GM23248 (cell line): ENCODE measurements at regions not wholly inside any gene's neighbourhood (a gene's known extent, or its start where the extent isn't known, plus 50 kb on each side); places are given as distances from the start of the nearest gene placed in this dataset.
A peak's percentile ranks its signal among the peaks of the same experiment; 100 is the strongest.

ENCODE experiments used
- DNase-seq: peaks from one replicate; pipeline ENCODE4 v3.0.0-alpha.2; 2015
- H2AFZ ChIP-seq: fragments of 200-600 bp; sonication (generic); 2 replicates; pipeline ENCODE4 v1.6.1; 2016; ENCODE audit warnings: antibody characterized with exemption
- H3F3A ChIP-seq: fragments of 200-600 bp; sonication (generic); 2 replicates; pipeline ENCODE4 v1.6.1; 2016; ENCODE audit warnings: mild to moderate bottlenecking, antibody characterized with exemption, mixed run types; ENCODE audit not compliant: insufficient read depth
- H3K27ac ChIP-seq: fragments of 200-600 bp; sonication (generic); 2 replicates; pipeline ENCODE4 v1.5.1; 2016; ENCODE audit warnings: mild to moderate bottlenecking
- H3K27me3 ChIP-seq: fragments of 200-600 bp; sonication (generic); replicated peaks from 2 replicates; pipeline ENCODE4 v1.6.1; 2016; ENCODE audit warnings: mild to moderate bottlenecking; ENCODE audit not compliant: insufficient read depth
- H3K36me3 ChIP-seq: fragments of 200-600 bp; sonication (generic); 2 replicates; pipeline ENCODE4 v1.6.1; 2016; ENCODE audit warnings: low read depth, mild to moderate bottlenecking
- H3K4me1 ChIP-seq: fragments of 200-600 bp; sonication (generic); 2 replicates; pipeline ENCODE4 v1.6.1; 2016; ENCODE audit warnings: mild to moderate bottlenecking; ENCODE audit not compliant: insufficient read depth
- H3K4me2 ChIP-seq: fragments of 200-600 bp; sonication (generic); one replicate; pipeline ENCODE4 v1.6.1; 2016; ENCODE audit warnings: mild to moderate bottlenecking; ENCODE audit not compliant: unreplicated experiment
- H3K4me3 ChIP-seq: fragments of 200-600 bp; sonication (generic); 2 replicates; pipeline ENCODE4 v1.5.1; 2016; ENCODE audit warnings: mild to moderate bottlenecking
- H3K79me2 ChIP-seq: fragments of 200-600 bp; sonication (generic); 2 replicates; pipeline ENCODE4 v1.6.1; 2016; ENCODE audit warnings: mild to moderate bottlenecking; ENCODE audit not compliant: insufficient read depth
- H3K9ac ChIP-seq: fragments of 200-600 bp; sonication (generic); 2 replicates; pipeline ENCODE4 v1.6.1; 2016; ENCODE audit warnings: mild to moderate bottlenecking
- H3K9me2 ChIP-seq: fragments of 200-600 bp; sonication (generic); 2 replicates; pipeline ENCODE4 v1.6.1; 2016; ENCODE audit warnings: mixed run types, mild to moderate bottlenecking, moderate library complexity; ENCODE audit not compliant: insufficient read depth
- H3K9me3 ChIP-seq: fragments of 200-600 bp; sonication (generic); one replicate; pipeline ENCODE4 v1.6.1; 2017; ENCODE audit warnings: low read depth
- H4K20me1 ChIP-seq: fragments of 200-600 bp; sonication (generic); 2 replicates; pipeline ENCODE4 v1.6.0; 2016; ENCODE audit not compliant: insufficient read depth
- EZH2 ChIP-seq: fragments of 200-600 bp; sonication (generic); IDR thresholded peaks from 2 replicates; pipeline ENCODE4 v1.6.1; 2018; ENCODE audit warnings: antibody characterized with exemption, mild to moderate bottlenecking; ENCODE audit not compliant: insufficient read depth, poor library complexity, severe bottlenecking
- EZH2phosphoT487 ChIP-seq: fragments of 200-600 bp; sonication (generic); IDR thresholded peaks from 2 replicates; pipeline ENCODE4 v1.6.1; 2018; ENCODE audit warnings: antibody characterized with exemption, moderate library complexity, mild to moderate bottlenecking, low read depth; ENCODE audit not compliant: insufficient read depth
- WGBS, 2 experiments: methylation state at CpG; one replicate each; pipeline ENCODE4 v1.1.6; 2015 to 2017; ENCODE audit warnings: low lambda C conversion rate in 2 of 2, low coverage in 1 of 2; ENCODE audit errors: missing lambda C conversion rate in 2 of 2; 5-methylcytosine and 5-hydroxymethylcytosine counted together
- in situ Hi-C: fragments of 300-500 bp; cut with MboI; formaldehyde crosslinking; loops from 2 replicates; pipeline ENCODE4 v1.15.0; 2020

GRCh38 chr3:159757341-159758060, 231.1 kb upstream of the IL12A start:
- H3K79me2 ChIP-seq: no peaks in the 10 kb centered on the region
- no peak overlapping the region for H3K9ac ChIP-seq
- no peaks in the 10 kb centered on the region for H3K9me2 ChIP-seq
- no peaks in the 10 kb centered on the region for H3K9me3 ChIP-seq
- DNase-seq: no peak
- peaks cover 15% of the 10 kb centered on the region for H3K4me1 ChIP-seq
- H3K27ac ChIP-seq: no peak overlapping the region
- no peak overlapping the region for H3K4me3 ChIP-seq
- in situ Hi-C loops: no loop called here
- H3F3A ChIP-seq: peaks cover 21% of the 10 kb centered on the region; the same call in 1 of the 2 replicates
- H2AFZ ChIP-seq: no peak overlapping the region
- WGBS, 2 experiments: 95 to 99% methylated on average over 5 of the region's 5 CpGs
- H3K4me2 ChIP-seq: no peak overlapping the region
- no peaks in the 10 kb centered on the region for H3K36me3 ChIP-seq
- no peaks in the 10 kb centered on the region for H4K20me1 ChIP-seq
- no peak for TF ChIP-seq EZH2phosphoT487
- no peak for TF ChIP-seq EZH2
- no peaks in the 10 kb centered on the region for H3K27me3 ChIP-seq

- Histone ChIP-seq H3K79me2 (no peaks in the 10 kb centered on the region), H3K36me3 (no peaks in the 10 kb centered on the region), H3K4me1 (peaks cover 18% of the 10 kb centered on the region), H3K9me2 (no peaks in the 10 kb centered on the region), H4K20me1 (no peaks in the 10 kb centered on the region), H3F3A (peaks cover 22% of the 10 kb centered on the region; the same call in 1 of the 2 replicates), H2AFZ (no peak overlapping the region), H3K27ac (no peak overlapping the region), H3K4me2 (no peak overlapping the region), H3K9ac (no peak overlapping the region), H3K4me3 (no peak overlapping the region), H3K27me3 (no peaks in the 10 kb centered on the region), H3K9me3 (no peaks in the 10 kb centered on the region)
- no peak for DNase-seq
- in situ Hi-C loops: no loop called here
- no peak for TF ChIP-seq EZH2
- no peak for TF ChIP-seq EZH2phosphoT487
These were observed 228.6 kb upstream of the IL12A start for GRCh38 chr3:159760046-159760445.

- peak overlapping the region; percentile 92; the same call in 1 of the 2 replicates for H3K9ac ChIP-seq
- peak; percentile 69 for DNase-seq
- no peaks in the 10 kb centered on the region for H4K20me1 ChIP-seq
- H3K4me3 ChIP-seq: peak overlapping the region; percentile 89; the same call in 1 of the 2 replicates
- no peak overlapping the region for H2AFZ ChIP-seq
- H3K4me2 ChIP-seq: peak overlapping the region; percentile 61
- H3K27me3 ChIP-seq: no peaks in the 10 kb centered on the region
- in situ Hi-C loops: no loop called here
- peaks cover 32% of the 10 kb centered on the region for H3F3A ChIP-seq
- TF ChIP-seq EZH2: no peak
- no peak for TF ChIP-seq EZH2phosphoT487
- H3K9me3 ChIP-seq: no peaks in the 10 kb centered on the region
- H3K79me2 ChIP-seq: peaks cover 6% of the 10 kb centered on the region
- peaks cover 18% of the 10 kb centered on the region for H3K4me1 ChIP-seq
- 88 to 93% methylated on average over 1 of the region's 1 CpG for WGBS, 2 experiments
- H3K27ac ChIP-seq: peak overlapping the region; percentile 94
- H3K36me3 ChIP-seq: no peaks in the 10 kb centered on the region
- H3K9me2 ChIP-seq: no peaks in the 10 kb centered on the region
These were observed 227.3 kb upstream of the IL12A start for GRCh38 chr3:159761369-159761768.

GRCh38 chr3:159761848-159762635, 226.6 kb upstream of the IL12A start:
- Histone ChIP-seq H3K4me3 (peak overlapping the region; percentile 89), H3K27ac (peak overlapping the region; percentile 94), H3K9me2 (no peaks in the 10 kb centered on the region), H3K4me2 (peak overlapping the region; percentile 61), H3K36me3 (no peaks in the 10 kb centered on the region), H3K4me1 (peaks cover 22% of the 10 kb centered on the region), H3K9ac (peak overlapping the region; percentile 92), H3K9me3 (no peaks in the 10 kb centered on the region), H3K27me3 (no peaks in the 10 kb centered on the region), H3F3A (peaks cover 37% of the 10 kb centered on the region), H4K20me1 (no peaks in the 10 kb centered on the region), H3K79me2 (peaks cover 12% of the 10 kb centered on the region), H2AFZ (peak overlapping the region; percentile 57)
- in situ Hi-C loops: no loop called here
- peak; percentile 61 for DNase-seq
- WGBS, 2 experiments: 27 to 32% methylated on average over 7 of the region's 7 CpGs
- TF ChIP-seq EZH2 (no peak), EZH2phosphoT487 (no peak)
